GM12892 (cell line): ENCODE measurements at regions not wholly inside any gene's neighbourhood (a gene's known extent, or its start where the extent isn't known, plus 50 kb on each side); places are given as distances from the start of the nearest gene placed in this dataset.

Experiments
- POLR2A ChIP-seq: IDR thresholded peaks from 2 replicates; pipeline ENCODE4 v1.6.1; 2011; ENCODE audit warnings: low read depth, low read length, control low read depth
- POLR2AphosphoS5 ChIP-seq: IDR thresholded peaks from 2 replicates; pipeline ENCODE4 v1.6.1; 2011; ENCODE audit warnings: low read depth, low read length, control low read depth
- TAF1 ChIP-seq: IDR thresholded peaks from 2 replicates; pipeline ENCODE4 v1.6.1; 2011; ENCODE audit warnings: low read depth, mild to moderate bottlenecking, control low read depth, low read length, borderline replicate concordance

- TF ChIP-seq TAF1 = no peak
- no peak for TF ChIP-seq POLR2AphosphoS5
- no peak for TF ChIP-seq POLR2A
These were observed 125.7 kb downstream of the ZC4H2 start for GRCh38 chrX:64850371-64851082.
